ENCODE measurements at regions not wholly inside any gene's neighbourhood (a gene's known extent, or its start where the extent isn't known, plus 50 kb on each side); places are given as distances from the start of the nearest gene placed in this dataset.
"Not testable (repeated sequence)": the region's sequence is repeated elsewhere in the genome, so short reads cannot be mapped to it uniquely, and the experiment has no call there.

- FAIRE-seq = no peak
- TF ChIP-seq POLR2AphosphoS5 (IDR thresholded peaks at IDR 0.05; ENCODE audit: low read depth, low read length) (no peak), POLR2A (IDR thresholded peaks at IDR 0.05; ENCODE audit: low read depth, low read length) (no peak), TAF1 (IDR thresholded peaks at IDR 0.05; ENCODE audit: borderline replicate concordance, low read depth, low read length) (no peak)
- no peak for DNase-seq (ENCODE audit: insufficient read length)
Measured at GRCh38 chr5:67960939-67961338, 254.6 kb upstream of the PIK3R1 start.

- no peak for TF ChIP-seq TAF1 (IDR thresholded peaks at IDR 0.05; ENCODE audit: borderline replicate concordance, low read depth, low read length)
- no peak for TF ChIP-seq POLR2A (IDR thresholded peaks at IDR 0.05; ENCODE audit: low read depth, low read length)
- no peak for TF ChIP-seq POLR2AphosphoS5 (IDR thresholded peaks at IDR 0.05; ENCODE audit: low read depth, low read length)
- DNase-seq (ENCODE audit: insufficient read length) = no peak
- no peak for FAIRE-seq
Measured at GRCh38 chr5:67957374-67957773, 258.2 kb upstream of the PIK3R1 start.

- FAIRE-seq = no peak
- no peak for DNase-seq (ENCODE audit: insufficient read length)
- TF ChIP-seq TAF1 (IDR thresholded peaks at IDR 0.05; ENCODE audit: borderline replicate concordance, low read depth, low read length) (no peak), POLR2A (IDR thresholded peaks at IDR 0.05; ENCODE audit: low read depth, low read length) (no peak), POLR2AphosphoS5 (IDR thresholded peaks at IDR 0.05; ENCODE audit: low read depth, low read length) (no peak)
Measured at GRCh38 chr5:67954351-67954750, 261.2 kb upstream of the PIK3R1 start.

- no peak for TF ChIP-seq POLR2AphosphoS5 (IDR thresholded peaks at IDR 0.05; ENCODE audit: low read depth, low read length)
- no peak for TF ChIP-seq POLR2A (IDR thresholded peaks at IDR 0.05; ENCODE audit: low read depth, low read length)
- TF ChIP-seq TAF1 (IDR thresholded peaks at IDR 0.05; ENCODE audit: borderline replicate concordance, low read depth, low read length) = no peak
- FAIRE-seq (no peak), DNase-seq (ENCODE audit: insufficient read length) (no peak)
Measured at GRCh38 chr5:67942421-67942820, 273.1 kb upstream of the PIK3R1 start.

- no peak for FAIRE-seq
- no peak for DNase-seq (ENCODE audit: insufficient read length)
- TF ChIP-seq POLR2A (IDR thresholded peaks at IDR 0.05; ENCODE audit: low read depth, low read length) (no peak), POLR2AphosphoS5 (IDR thresholded peaks at IDR 0.05; ENCODE audit: low read depth, low read length) (no peak), TAF1 (IDR thresholded peaks at IDR 0.05; ENCODE audit: borderline replicate concordance, low read depth, low read length) (no peak)
Measured at GRCh38 chr5:67941614-67942401, 273.7 kb upstream of the PIK3R1 start.

GRCh38 chr5:67935908-67936566 lies 279.5 kb upstream of the PIK3R1 start:
- FAIRE-seq = no peak
- no peak for DNase-seq (ENCODE audit: insufficient read length)
- TF ChIP-seq POLR2A (IDR thresholded peaks at IDR 0.05; ENCODE audit: low read depth, low read length) (no peak), POLR2AphosphoS5 (IDR thresholded peaks at IDR 0.05; ENCODE audit: low read depth, low read length) (no peak), TAF1 (IDR thresholded peaks at IDR 0.05; ENCODE audit: borderline replicate concordance, low read depth, low read length) (no peak)

- no peak for TF ChIP-seq POLR2AphosphoS5 (IDR thresholded peaks at IDR 0.05; ENCODE audit: low read depth, low read length)
- no peak for TF ChIP-seq POLR2A (IDR thresholded peaks at IDR 0.05; ENCODE audit: low read depth, low read length)
- no peak for TF ChIP-seq TAF1 (IDR thresholded peaks at IDR 0.05; ENCODE audit: borderline replicate concordance, low read depth, low read length)
- FAIRE-seq = no peak
- no peak for DNase-seq (ENCODE audit: insufficient read length)
Measured at GRCh38 chr5:67934976-67935375, 280.6 kb upstream of the PIK3R1 start.

- no peak for DNase-seq (ENCODE audit: insufficient read length)
- no peak for FAIRE-seq
Measured at GRCh38 chr5:67925511-67925910, 290.0 kb upstream of the PIK3R1 start.

GRCh38 chr5:67921004-67921601 lies 294.5 kb upstream of the PIK3R1 start:
- DNase-seq (ENCODE audit: insufficient read length) (no peak), FAIRE-seq (no peak)
- TF ChIP-seq POLR2AphosphoS5 (IDR thresholded peaks at IDR 0.05; ENCODE audit: low read depth, low read length) = no peak
- no peak for TF ChIP-seq POLR2A (IDR thresholded peaks at IDR 0.05; ENCODE audit: low read depth, low read length)
- TF ChIP-seq TAF1 (IDR thresholded peaks at IDR 0.05; ENCODE audit: borderline replicate concordance, low read depth, low read length) = no peak

More at GRCh38 chr5:67925511-67925910, 290.0 kb upstream of the PIK3R1 start:
- TF ChIP-seq POLR2AphosphoS5 (IDR thresholded peaks at IDR 0.05; ENCODE audit: low read depth, low read length) (no peak), TAF1 (IDR thresholded peaks at IDR 0.05; ENCODE audit: borderline replicate concordance, low read depth, low read length) (no peak), POLR2A (IDR thresholded peaks at IDR 0.05; ENCODE audit: low read depth, low read length) (no peak)

GRCh38 chr5:67919532-67919931 lies 296.0 kb upstream of the PIK3R1 start:
- not testable (repeated sequence) for DNase-seq (ENCODE audit: insufficient read length); FAIRE-seq

GRCh38 chr5:67917561-67917960 lies 298.0 kb upstream of the PIK3R1 start:
- no peak for TF ChIP-seq POLR2AphosphoS5 (IDR thresholded peaks at IDR 0.05; ENCODE audit: low read depth, low read length)
- TF ChIP-seq POLR2A (IDR thresholded peaks at IDR 0.05; ENCODE audit: low read depth, low read length) = no peak
- no peak for TF ChIP-seq TAF1 (IDR thresholded peaks at IDR 0.05; ENCODE audit: borderline replicate concordance, low read depth, low read length)
- DNase-seq (ENCODE audit: insufficient read length) (no peak), FAIRE-seq (no peak)

GRCh38 chr5:67910546-67910945 lies 305.0 kb upstream of the PIK3R1 start:
- TF ChIP-seq POLR2AphosphoS5 (IDR thresholded peaks at IDR 0.05; ENCODE audit: low read depth, low read length) (no peak), TAF1 (IDR thresholded peaks at IDR 0.05; ENCODE audit: borderline replicate concordance, low read depth, low read length) (no peak), POLR2A (IDR thresholded peaks at IDR 0.05; ENCODE audit: low read depth, low read length) (no peak)
- FAIRE-seq = no peak
- no peak for DNase-seq (ENCODE audit: insufficient read length)
